Stimulated activated naive B cell treated with anti-CD40 and anti-IgM and Interleukin-4, amounts not matched to agents 10 μg/mL and 1 μg/mL and 100 μg/mL, for 72 hours (primary cell): ENCODE measurements at regions not wholly inside any gene's neighbourhood (a gene's known extent, or its start where the extent isn't known, plus 50 kb on each side); places are given as distances from the start of the nearest gene placed in this dataset.
"Not testable (repeated sequence)": the region's sequence is repeated elsewhere in the genome, so short reads cannot be mapped to it uniquely, and the experiment has no call there.

Experiments used
- ATAC-seq, 2 donors: fragments of 150-1000 bp; cut with Tn5 transposase; replicated peaks; 2 replicates each; pipeline ENCODE4 v1.10.0; 2021; ENCODE audit warnings: moderate library complexity in 1 of 2
- DNase-seq: peaks from one replicate; pipeline ENCODE4 v3.0.0; 2021
- H3K27ac Mint-ChIP-seq: one replicate; pipeline ENCODE4 v1.8.0; 2022; ENCODE audit warnings: mild to moderate bottlenecking, mixed read lengths
- H3K27me3 Mint-ChIP-seq, 2 donors: one replicate each; pipeline ENCODE4 v1.8.0; 2022; ENCODE audit warnings: mixed read lengths in 2 of 2
- H3K36me3 Mint-ChIP-seq, 2 donors: one replicate each; pipeline ENCODE4 v1.8.0; 2022; ENCODE audit warnings: mixed read lengths in 2 of 2, mild to moderate bottlenecking in 1 of 2
- H3K4me1 Mint-ChIP-seq, 2 donors: one replicate each; pipeline ENCODE4 v1.8.0; 2022; ENCODE audit warnings: mixed read lengths in 2 of 2, mild to moderate bottlenecking in 1 of 2
- H3K4me3 Mint-ChIP-seq, 2 donors: one replicate each; pipeline ENCODE4 v1.8.0; 2022; ENCODE audit warnings: mild to moderate bottlenecking in 2 of 2, mixed read lengths in 2 of 2, moderate library complexity in 1 of 2
- H3K9me3 Mint-ChIP-seq, 2 donors: one replicate each; pipeline ENCODE4 v1.8.0; 2022; ENCODE audit warnings: mixed read lengths in 2 of 2, mild to moderate bottlenecking in 1 of 2

DNA sequence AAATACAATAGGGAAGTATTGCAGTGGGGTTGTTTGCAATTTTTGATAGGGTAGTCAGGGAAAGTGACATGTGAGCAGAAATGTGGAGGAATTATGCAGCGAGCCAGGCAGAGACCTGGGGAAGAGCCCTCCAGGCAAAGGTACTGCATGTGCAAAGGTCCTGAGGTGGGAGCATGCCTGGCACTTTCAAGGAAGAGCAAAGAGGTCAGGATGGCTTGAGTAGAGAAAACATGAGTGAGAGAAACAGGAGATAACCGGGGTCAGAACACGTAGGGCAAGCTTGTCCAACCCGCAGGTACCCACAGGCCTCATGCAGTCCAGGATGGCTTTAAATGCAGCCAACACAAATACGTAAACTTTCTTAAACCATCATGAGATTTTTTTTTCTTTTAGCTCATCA, 71.0 kb downstream of the COQ2 start:
- H3K27ac Mint-ChIP-seq = no peak overlapping the region

GRCh38 chr4:83212041-83212851, 72.4 kb downstream of the COQ2 start:
- ATAC-seq = peak; percentile 87 to 91
- DNase-seq = peak; percentile 29

More for the DNA sequence above, 71.0 kb downstream of the COQ2 start:
- Mint-ChIP-seq H3K4me3 (no peak overlapping the region), H3K36me3 (peaks cover 0 to 5% of the 10 kb centered on the region in 2 donors), H3K4me1 (peaks cover 63 to 78% of the 10 kb centered on the region in 2 donors), H3K27me3 (no peaks in the 10 kb centered on the region), H3K9me3 (peaks cover 0 to 5% of the 10 kb centered on the region in 2 donors)
- no peak for DNase-seq
- no peak for ATAC-seq

GRCh38 chr4:83209419-83209818, 75.2 kb downstream of the COQ2 start:
- Mint-ChIP-seq H3K27me3 (no peaks in the 10 kb centered on the region), H3K4me3 (no peak overlapping the region), H3K9me3 (peaks cover 0 to 5% of the 10 kb centered on the region in 2 donors), H3K27ac (no peak overlapping the region), H3K4me1 (peaks cover 43 to 47% of the 10 kb centered on the region in 2 donors), H3K36me3 (no peaks in the 10 kb centered on the region)
- no peak for DNase-seq
- ATAC-seq = no peak

More at GRCh38 chr4:83212041-83212851, 72.4 kb downstream of the COQ2 start:
- H3K4me3 Mint-ChIP-seq = no peak overlapping the region
- peaks cover 54 to 71% of the 10 kb centered on the region in 2 donors for H3K4me1 Mint-ChIP-seq
- no peaks in the 10 kb centered on the region for H3K27me3 Mint-ChIP-seq
- H3K9me3 Mint-ChIP-seq = peaks cover 0 to 5% of the 10 kb centered on the region in 2 donors
- H3K27ac Mint-ChIP-seq = peak overlapping the region; percentile 56
- H3K36me3 Mint-ChIP-seq = peaks cover 0 to 5% of the 10 kb centered on the region in 2 donors

DNA sequence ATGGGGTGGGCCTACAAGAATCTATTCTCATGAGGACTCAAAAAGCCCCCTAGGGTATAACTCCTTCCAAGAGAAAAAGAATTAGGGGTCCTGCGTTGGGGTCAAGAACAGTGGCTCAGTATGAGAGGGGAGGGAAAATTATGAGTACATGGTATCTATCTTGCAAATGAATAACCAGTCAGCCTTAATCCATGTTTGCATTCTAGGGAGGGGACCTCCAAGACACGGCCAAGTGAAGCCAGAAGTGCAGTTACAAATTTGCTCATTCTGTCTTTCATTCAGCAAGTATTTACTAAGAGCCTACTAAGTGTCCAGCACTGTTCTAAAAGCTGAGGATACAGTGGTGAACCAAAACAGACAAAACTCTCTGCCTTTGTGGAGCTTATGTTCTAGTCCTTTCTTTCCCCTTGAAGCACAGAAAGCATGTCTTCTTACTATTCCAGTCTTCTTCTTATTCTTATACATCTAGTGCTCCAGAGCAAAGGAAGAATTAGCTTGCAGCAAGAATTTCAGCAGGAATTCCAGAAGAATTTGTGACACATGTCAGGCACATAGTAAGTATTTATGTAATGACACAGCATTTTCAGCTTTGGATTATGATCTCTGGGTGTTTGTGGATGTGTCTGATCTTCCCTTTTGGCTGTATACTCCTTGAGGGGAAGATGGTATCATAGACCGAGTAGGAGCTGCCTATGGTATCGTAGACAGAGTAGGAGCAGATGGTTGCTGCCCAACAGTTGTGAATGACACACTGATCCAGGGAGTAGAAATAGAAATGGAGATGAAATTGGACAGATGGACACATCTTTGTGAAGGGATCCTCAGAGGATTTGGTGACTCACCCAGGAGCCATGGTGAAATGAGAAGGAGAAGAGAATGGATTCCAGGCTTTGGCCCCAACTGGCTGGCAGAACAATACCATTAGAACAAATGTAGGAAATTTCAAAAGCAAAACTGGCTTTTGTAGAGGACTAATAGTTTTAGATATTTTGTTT, 75.9 kb downstream of the COQ2 start:
- peaks cover 0 to 4% of the 10 kb centered on the region in 2 donors for H3K9me3 Mint-ChIP-seq
- no peak overlapping the region for H3K27ac Mint-ChIP-seq
- no peaks in the 10 kb centered on the region for H3K36me3 Mint-ChIP-seq
- no peak overlapping the region for H3K4me3 Mint-ChIP-seq
- H3K27me3 Mint-ChIP-seq = no peaks in the 10 kb centered on the region
- DNase-seq (no peak), ATAC-seq (no peak)
- peaks cover 42 to 45% of the 10 kb centered on the region in 2 donors for H3K4me1 Mint-ChIP-seq

DNA sequence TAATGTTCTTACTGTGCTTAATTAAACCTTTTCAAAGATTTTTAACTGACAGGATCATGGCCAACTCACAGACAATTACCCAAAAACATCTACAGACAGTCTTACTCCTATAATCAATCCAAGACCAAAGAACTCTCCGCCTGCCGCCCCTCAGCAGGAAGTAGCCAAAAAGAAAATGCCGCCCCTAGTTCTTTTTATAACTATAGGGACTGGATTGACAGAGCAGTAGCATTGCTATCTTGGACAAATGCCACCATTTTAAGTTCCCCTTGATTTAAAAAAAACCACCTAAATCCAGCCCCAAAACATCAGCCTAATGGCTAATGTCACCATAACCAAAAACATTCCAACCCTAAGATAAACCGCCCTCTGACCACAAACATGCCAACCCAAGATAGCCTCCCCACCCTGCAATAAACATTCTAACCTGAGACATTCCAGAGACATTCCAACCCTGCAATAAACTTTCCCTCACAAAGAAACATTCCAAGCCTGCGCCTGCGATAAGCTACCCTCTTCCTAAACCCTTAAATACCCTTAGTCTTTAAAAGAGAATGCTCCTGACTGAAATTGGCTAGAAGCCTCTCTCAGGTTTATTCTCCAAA, 77.0 kb downstream of the COQ2 start:
- H3K27ac Mint-ChIP-seq = no peak overlapping the region
- H3K27me3 Mint-ChIP-seq = no peaks in the 10 kb centered on the region
- no peak for ATAC-seq
- H3K36me3 Mint-ChIP-seq = no peaks in the 10 kb centered on the region
- H3K4me3 Mint-ChIP-seq = no peak overlapping the region
- DNase-seq = no peak
- no peaks in the 10 kb centered on the region for H3K9me3 Mint-ChIP-seq
- H3K4me1 Mint-ChIP-seq = peaks cover 34 to 36% of the 10 kb centered on the region in 2 donors

DNA sequence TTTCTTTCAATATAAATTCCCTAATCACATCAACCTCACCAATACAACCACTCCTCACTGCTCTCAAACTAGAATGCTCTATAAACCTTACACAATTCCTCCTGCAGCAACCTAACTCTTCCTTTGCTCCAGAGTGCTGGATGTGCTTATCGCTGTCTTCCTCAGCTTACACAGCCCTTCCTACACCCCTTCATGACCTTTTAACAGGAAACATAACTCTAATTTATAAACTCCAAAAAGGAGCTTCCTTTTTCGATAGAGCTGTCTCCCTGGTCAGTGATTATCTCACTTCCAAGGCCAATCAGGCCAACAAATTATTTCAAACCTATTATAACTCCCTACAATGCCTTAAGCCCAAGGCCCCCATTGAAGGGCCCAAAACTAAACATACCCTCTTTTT, 78.8 kb downstream of the COQ2 start:
- Mint-ChIP-seq H3K4me3 (no peak overlapping the region), H3K36me3 (no peaks in the 10 kb centered on the region), H3K4me1 (peaks cover 19 to 22% of the 10 kb centered on the region in 2 donors), H3K9me3 (no peaks in the 10 kb centered on the region), H3K27me3 (no peaks in the 10 kb centered on the region), H3K27ac (no peak overlapping the region)
- no peak for DNase-seq
- ATAC-seq = no peak

DNA sequence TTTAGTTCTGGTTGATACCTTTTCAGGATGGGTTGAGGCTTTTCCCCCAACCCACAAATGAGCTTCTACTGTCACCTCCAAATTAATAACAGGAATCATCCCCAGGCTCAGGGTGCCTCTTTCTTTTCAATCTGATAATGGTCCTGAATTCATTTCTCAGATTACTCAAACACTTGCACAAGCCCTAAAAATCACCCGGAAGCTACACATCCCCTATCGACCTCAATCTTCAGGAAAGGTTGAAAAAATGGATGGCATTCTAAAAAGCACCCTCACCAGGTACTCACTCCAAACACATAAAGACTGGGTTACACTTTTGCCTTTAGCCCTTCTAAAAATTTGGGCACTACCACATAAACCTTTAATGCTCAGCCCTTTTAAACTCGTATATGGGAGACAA, 79.9 kb downstream of the COQ2 start:
- ATAC-seq = no peak
- H3K27ac Mint-ChIP-seq = no peak overlapping the region
- H3K27me3 Mint-ChIP-seq = no peaks in the 10 kb centered on the region

DNA sequence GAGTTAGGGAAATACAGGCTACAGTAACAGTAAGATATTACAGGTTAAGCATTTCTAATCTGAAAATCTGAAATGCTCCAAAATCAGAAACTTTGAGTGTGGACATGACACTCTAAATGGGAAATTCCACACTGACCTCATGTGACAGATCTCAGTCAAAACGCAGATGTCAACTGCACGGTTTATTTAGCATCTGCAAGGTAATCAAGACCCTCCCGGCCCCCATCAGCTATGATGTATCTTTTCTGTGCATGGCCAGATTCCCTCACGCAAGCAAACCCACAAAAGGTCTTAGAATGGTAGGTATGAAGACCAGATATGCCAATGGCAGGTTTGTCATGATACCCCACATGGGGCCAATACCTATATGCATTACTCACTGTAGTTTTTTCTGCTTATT, 82.8 kb downstream of the COQ2 start:
- H3K27me3 Mint-ChIP-seq = no peaks in the 10 kb centered on the region
- peaks cover 0 to 3% of the 10 kb centered on the region in 2 donors for H3K9me3 Mint-ChIP-seq
- peaks cover 12 to 19% of the 10 kb centered on the region in 2 donors for H3K4me1 Mint-ChIP-seq
- H3K36me3 Mint-ChIP-seq = no peaks in the 10 kb centered on the region
- ATAC-seq (no peak), DNase-seq (no peak)
- H3K4me3 Mint-ChIP-seq = no peak overlapping the region
- no peak overlapping the region for H3K27ac Mint-ChIP-seq

More for the DNA sequence above, 79.9 kb downstream of the COQ2 start:
- no peak overlapping the region for H3K4me3 Mint-ChIP-seq
- H3K9me3 Mint-ChIP-seq = no peaks in the 10 kb centered on the region
- DNase-seq = no peak
- H3K4me1 Mint-ChIP-seq = peaks cover 14 to 18% of the 10 kb centered on the region in 2 donors
- no peaks in the 10 kb centered on the region for H3K36me3 Mint-ChIP-seq

- no peaks in the 10 kb centered on the region for H3K36me3 Mint-ChIP-seq
- peaks cover 26 to 36% of the 10 kb centered on the region in 2 donors for H3K4me1 Mint-ChIP-seq
- H3K9me3 Mint-ChIP-seq = peaks cover 0 to 3% of the 10 kb centered on the region in 2 donors
- H3K27ac Mint-ChIP-seq = peak overlapping the region; percentile 20
- H3K4me3 Mint-ChIP-seq = peak overlapping the region in 1 of 2 donors; percentile 16
- no peaks in the 10 kb centered on the region for H3K27me3 Mint-ChIP-seq
- peak; percentile 90 to 94 for ATAC-seq
- DNase-seq = no peak
These were observed 83.2 kb upstream of the PLAC8 start for GRCh38 chr4:83197555-83198235.

DNA sequence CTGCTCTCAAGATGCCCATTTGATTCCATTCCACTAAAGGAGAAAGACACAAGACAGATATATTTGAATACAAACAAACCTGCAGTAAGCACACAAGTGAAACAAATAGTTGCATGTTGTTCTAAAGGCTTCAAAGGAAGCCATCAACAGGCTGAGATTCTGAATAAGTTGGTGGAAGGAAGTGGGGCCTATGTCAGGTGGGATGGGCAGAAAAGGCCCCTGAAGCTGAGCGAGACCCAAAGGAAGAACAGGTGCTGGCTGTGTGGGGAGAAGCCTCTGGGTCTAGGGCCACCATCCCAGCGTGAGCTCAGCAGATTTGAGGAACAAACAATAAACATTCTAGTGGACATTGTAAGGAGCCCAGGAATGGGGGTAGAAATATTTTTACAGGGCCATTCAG, 82.4 kb upstream of the PLAC8 start:
- DNase-seq (no peak), ATAC-seq (no peak)
- H3K27ac Mint-ChIP-seq = peak overlapping the region; percentile 88
- H3K36me3 Mint-ChIP-seq = no peaks in the 10 kb centered on the region
- no peaks in the 10 kb centered on the region for H3K27me3 Mint-ChIP-seq
- H3K9me3 Mint-ChIP-seq = peaks cover 0 to 3% of the 10 kb centered on the region in 2 donors
- peaks cover 26 to 36% of the 10 kb centered on the region in 2 donors for H3K4me1 Mint-ChIP-seq
- H3K4me3 Mint-ChIP-seq = no peak overlapping the region

DNA sequence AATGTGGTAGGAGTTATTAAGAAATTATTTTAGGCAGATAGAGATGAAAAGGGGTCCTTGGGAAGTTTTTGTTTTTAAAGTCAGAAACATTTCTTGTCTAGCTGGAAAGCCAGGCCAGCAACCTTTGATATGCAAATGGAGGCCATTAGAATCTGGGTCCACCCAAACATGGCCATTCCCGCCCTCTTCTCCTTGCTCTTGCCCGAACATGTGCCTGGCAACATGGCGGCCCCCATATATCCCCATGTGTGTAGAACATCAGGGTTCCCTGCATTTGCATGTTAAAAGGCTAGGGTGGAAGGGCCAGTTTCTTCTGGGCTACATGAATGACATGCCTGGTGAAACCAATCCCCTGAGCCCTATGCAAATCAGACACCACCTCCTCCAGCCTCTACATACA, 80.7 kb upstream of the PLAC8 start:
- DNase-seq (no peak), ATAC-seq (no peak)
- Mint-ChIP-seq H3K27ac (no peak overlapping the region), H3K27me3 (no peaks in the 10 kb centered on the region), H3K9me3 (peaks cover 0 to 3% of the 10 kb centered on the region in 2 donors), H3K36me3 (no peaks in the 10 kb centered on the region), H3K4me1 (peaks cover 31 to 45% of the 10 kb centered on the region in 2 donors), H3K4me3 (no peak overlapping the region)

DNA sequence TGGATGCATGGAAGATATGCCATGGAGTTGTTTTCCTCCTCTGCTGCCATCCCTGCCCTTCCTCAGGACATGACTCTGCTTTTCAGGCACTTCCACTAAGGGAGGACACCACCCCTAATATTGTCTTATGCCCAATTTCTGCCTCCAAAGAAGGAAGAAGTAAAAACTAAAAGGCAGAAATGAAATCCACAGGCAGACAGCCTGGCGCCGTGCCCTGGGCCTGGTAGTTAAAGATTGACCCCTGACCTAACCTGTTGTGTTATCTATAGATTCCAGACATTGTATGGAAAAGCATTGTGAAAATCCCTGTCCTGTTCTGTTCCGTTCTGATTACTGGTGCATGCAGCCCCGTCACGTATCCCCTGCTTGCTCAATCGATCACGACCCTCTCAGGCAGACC, 80.1 kb upstream of the PLAC8 start:
- H3K27ac Mint-ChIP-seq, H3K9me3 Mint-ChIP-seq, H3K4me3 Mint-ChIP-seq, DNase-seq, H3K36me3 Mint-ChIP-seq, H3K27me3 Mint-ChIP-seq, ATAC-seq: not testable (repeated sequence)
- peaks cover 31 to 49% of the 10 kb centered on the region in 2 donors for H3K4me1 Mint-ChIP-seq

DNA sequence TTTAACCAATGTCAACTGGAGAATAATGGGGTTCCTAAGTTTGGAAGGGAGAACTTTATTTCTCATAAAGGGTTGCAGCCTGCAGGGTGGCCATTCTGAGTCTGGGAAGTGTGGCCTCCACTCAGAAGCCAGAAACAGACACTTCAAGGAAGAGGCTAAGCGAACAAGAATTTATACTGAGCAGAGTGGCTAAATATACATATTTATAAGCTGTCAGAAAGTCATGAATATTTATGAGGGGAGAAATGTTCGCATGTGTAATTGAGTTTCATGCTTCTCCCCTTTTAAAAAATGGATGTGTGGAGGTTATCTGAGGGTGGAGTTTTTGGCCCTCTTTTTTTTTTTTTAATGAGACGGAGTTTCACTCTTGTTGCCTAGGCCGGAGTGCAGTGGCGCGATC, 78.1 kb upstream of the PLAC8 start:
- Mint-ChIP-seq H3K9me3 (peaks cover 0 to 3% of the 10 kb centered on the region in 2 donors), H3K36me3 (no peaks in the 10 kb centered on the region), H3K27me3 (no peaks in the 10 kb centered on the region), H3K27ac (no peak overlapping the region), H3K4me3 (no peak overlapping the region), H3K4me1 (peaks cover 28 to 48% of the 10 kb centered on the region in 2 donors)
- DNase-seq (no peak), ATAC-seq (no peak)
